Stimulated activated CD4-positive, alpha-beta T cell treated with anti-CD3 and anti-CD28 coated beads, Interleukin-2, amount 100 ng/mL, for 24 hours (primary cell): ENCODE measurements at regions not wholly inside any gene's neighbourhood (a gene's known extent, or its start where the extent isn't known, plus 50 kb on each side); places are given as distances from the start of the nearest gene placed in this dataset.

Source experiments
- DNase-seq, 2 donors: peaks; one replicate each; pipeline ENCODE4 v3.0.0-alpha.2; 2020

DNA sequence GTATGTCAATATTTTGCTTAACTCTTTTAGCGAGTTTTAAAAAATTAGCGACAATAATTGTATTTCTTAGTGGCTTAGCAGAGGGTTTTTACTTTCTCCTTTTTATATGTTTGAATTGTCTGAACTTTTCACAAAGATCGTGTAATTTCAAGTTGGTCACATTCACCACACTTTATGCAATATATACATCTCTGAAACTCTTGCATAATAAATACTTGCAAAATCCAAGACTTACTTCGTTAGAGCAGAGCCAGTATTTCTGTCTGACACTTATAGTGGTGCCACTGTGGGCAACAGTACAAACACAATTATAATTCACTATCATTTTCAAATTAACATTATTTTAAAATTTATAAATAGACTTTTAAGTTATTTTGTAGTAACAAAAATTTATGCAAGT, 62.0 kb downstream of the SUCNR1 start:
- DNase-seq: no peak

- no peak for DNase-seq
Measured at GRCh38 chr3:151940481-151940880, 67.0 kb downstream of the SUCNR1 start.

GRCh38 chr3:151943539-151943938, 70.1 kb downstream of the SUCNR1 start:
- DNase-seq: no peak

- DNase-seq: no peak
Measured at GRCh38 chr3:151944356-151944755, 70.9 kb downstream of the SUCNR1 start.

- no peak for DNase-seq
Measured at GRCh38 chr3:151946606-151947005, 73.2 kb downstream of the SUCNR1 start.

DNA sequence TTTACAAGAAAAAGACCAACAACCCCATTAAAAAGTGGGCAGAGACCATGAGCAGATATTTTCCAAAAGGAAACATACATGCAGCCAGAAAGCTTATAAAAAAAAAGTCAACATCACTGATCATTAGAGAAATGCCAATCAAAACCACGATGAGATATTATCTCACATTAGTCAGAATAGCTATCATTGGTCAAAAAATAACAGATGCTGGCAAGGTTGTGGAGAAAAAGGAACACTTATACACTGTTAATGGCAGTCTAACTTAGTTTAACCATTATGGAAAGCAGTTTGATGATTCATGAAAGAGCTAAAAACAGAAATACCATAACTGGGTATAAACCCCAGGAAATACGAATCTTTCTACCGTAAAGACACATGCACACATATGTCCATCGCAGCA, 76.3 kb downstream of the SUCNR1 start:
- DNase-seq: no peak

DNA sequence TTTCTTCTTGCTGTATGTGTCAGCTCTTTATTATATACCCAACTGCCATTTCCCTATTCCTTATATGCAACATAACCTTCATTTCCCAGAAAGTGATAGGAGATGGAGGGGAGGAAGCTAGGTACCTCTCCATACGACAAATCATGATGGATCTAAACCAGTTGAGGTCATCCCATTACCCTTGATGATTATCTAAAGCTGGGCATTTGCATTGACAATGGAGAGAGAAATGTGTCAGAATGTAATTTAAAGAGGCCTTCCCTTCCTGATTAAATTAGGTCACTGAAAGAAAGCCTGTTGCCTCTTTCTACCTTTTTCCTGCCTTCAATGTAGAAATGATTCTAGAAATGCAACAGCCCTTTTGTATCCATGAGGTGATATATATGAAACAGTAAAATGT, 81.9 kb downstream of the SUCNR1 start:
- DNase-seq: no peak

DNA sequence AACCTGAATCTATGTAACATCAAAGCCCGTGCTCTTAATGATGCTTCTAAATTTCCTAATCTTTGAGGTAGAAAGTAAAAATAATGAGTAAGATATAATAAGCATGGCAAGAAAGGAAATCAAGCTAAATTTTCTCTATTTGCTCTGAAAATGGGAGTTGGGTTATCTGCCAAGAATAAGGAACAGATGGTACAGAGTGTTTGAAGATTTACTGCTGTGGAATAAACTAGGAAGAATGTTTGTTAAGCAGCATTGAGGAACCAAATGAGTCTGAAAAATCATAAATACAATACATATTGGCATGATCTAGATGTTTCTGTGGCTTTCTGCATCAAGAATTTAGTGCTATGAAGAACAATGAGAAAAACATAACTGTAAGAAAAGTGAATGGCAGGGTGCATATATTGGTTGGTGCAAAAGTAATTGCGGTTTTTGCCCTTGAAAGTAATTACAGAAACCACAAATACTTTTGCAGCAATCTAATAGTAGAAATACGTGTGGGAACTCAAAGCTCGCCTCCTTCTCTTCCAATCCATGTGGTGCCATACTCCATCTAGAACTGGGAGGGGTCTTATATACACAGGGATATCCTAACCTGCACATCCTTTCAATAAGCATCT, 87.6 kb downstream of the SUCNR1 start:
- no peak for DNase-seq

- DNase-seq: no peak
Measured at GRCh38 chr3:151962352-151962751, 88.9 kb downstream of the SUCNR1 start.

GRCh38 chr3:151962912-151963311, 89.5 kb downstream of the SUCNR1 start:
- no peak for DNase-seq

- DNase-seq: no peak
Measured at GRCh38 chr3:151964743-151965142, 91.3 kb downstream of the SUCNR1 start.

DNA sequence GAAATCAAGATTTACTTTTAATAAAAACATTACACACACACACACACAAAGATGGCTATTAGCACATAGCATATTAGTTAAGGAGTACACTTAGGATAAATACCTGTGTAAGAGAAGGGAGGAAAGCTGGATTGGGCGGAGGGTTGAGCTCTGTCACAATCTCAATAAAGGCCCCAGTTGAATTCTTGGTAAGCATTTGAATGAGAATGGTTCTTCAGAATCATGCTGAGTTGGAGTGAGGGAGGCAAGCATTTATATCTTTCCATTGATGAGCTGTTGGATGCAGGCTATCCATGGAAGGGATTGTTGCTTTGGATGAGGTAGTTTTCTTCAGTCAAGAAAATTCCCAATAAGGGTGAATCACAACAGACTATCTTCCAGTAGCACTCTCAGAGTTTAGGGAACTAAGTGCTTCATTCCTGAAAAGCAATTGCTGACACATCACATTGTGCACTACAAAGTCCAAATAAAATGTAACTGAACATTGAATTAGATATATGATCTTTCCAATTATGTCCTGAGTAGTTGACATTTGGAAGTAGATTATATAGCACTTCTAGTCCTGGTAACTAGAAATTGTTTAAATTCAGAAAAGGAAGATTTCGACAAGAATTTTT, 95.7 kb downstream of the SUCNR1 start:
- DNase-seq: no peak

DNA sequence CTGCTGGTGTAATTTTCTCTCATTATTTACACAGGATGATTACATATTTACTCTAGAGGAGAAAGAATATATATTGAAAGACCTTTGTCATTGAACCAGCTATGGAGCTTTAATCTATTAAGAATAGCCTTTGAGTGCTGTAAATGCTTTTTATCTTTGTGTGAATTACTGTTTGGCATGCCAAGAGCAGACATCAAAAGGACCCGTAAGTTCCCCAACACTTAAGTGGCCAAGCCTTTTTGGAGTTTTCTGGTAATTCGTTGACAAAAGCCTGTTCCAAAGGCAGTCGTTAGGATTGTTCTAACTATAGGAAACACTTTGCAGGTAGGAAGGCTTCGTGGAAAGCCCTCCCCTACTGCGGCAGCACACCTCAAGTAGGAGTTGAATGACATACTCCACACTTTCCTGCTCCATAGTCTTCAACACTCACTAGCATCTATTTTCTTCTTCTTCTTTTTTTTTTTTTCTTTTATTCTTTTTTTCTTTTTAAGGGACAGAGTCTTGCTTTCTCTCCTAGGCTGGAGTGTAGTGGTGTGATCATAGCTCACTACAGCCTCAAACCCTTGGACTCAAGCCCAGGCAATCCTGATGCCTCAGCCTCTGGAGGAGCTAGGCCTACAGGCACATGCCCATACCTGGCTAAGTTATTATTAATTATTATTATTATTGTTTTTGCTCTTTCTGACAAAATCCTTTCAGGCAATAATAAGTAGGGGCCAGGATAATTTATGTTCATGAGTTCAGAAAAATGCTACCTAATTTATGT, 98.6 kb downstream of the SUCNR1 start:
- DNase-seq: no peak

GRCh38 chr3:151974067-151974466, 100.6 kb downstream of the SUCNR1 start:
- no peak for DNase-seq

- no peak for DNase-seq
Measured at GRCh38 chr3:151976211-151977050, 103.0 kb downstream of the SUCNR1 start.

- DNase-seq: no peak
Measured at GRCh38 chr3:151979906-151980305, 106.5 kb downstream of the SUCNR1 start.

DNA sequence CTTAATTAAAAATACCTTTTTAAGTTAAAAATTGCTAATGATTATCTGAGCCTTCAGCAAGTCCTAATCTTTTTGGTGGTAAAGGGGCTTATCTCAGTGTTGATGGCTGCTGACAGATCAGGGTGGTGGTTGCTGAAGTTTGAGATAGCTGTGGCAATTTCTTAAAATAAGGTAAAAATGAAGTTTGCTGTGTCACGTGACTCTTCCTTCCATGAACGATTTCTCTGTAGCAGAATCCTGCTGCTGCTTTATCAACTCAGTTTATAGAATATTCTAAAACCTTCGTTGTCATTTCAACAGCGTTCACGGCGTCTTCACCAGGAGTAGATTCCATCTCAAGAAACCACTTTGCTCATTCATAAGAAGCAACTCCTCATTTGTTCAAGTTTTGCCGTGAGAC, 110.1 kb downstream of the SUCNR1 start:
- DNase-seq: no peak

GRCh38 chr3:151985787-151986430, 112.5 kb downstream of the SUCNR1 start:
- no peak for DNase-seq

DNA sequence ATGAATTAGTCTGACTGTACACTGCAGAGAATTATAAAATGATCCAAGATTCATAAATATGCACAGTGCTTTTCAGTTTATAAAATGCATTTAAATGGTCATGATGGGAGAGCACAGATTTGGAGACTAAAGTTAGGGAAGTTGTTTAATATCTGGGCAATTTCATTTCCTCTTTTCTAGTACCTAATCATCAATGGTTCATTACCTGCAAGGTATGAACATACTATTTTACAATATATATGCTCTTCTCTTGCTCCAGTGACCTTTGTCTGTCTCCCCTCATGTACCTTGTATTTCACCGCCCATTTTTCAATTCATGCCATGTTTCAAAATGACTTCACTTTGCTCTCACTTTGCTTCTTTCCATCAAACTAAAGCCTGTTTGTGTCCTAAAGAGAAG, 114.5 kb downstream of the SUCNR1 start:
- no peak for DNase-seq

DNA sequence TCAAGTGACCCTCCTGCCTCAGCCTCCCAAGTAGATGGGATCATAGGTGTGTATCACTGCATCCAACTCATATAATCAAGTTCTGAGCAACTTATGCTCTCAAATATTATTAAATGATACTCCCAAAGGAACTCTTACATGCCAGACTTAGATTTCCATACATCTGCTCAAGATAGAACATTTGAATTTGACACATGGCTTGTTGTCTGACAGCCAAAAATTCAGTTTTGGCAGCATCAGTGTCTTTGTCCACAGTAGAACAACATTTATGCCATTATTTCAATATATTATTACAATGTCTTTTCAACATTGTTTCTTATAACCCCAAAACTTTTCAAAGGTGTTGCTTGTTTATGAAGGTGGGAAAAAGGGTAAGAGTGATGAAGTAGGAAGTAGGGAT, 116.2 kb downstream of the SUCNR1 start:
- DNase-seq: no peak

- no peak for DNase-seq
Measured at GRCh38 chr3:151990696-151991376, 117.4 kb downstream of the SUCNR1 start.

DNA sequence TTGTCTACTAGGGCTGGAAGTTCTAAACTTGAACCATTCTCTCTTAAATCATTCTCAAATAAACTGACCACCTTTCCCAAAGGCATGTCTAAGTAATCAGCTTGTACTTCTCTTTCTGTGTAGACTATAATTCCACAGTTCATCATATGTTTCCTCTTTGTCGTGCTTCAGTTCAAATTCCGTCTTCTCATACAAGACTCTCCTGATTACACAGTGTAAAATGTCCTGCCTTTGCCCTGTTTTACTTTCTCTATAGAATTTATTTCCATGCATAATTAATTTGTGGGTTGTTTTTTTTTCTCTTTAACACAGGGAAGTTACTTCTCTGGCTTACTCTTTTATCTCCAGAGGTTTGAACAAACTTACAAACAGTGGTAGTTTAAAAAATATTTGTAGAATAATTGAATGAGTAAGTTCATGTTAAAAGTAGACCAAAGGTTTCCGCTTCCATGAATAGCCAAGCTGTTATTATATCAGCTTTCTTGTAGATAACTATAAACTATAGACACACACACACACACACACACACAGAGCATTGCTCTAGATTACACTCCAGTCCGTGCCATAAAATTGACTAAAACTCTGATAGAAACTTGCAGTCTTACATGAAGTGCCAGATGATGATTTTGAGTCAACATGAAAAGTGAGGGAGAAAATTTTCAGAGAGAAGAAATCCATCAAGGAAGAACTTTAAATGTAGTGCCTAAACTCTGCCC, 119.0 kb downstream of the SUCNR1 start:
- no peak for DNase-seq
